ENCODE measurements at regions not wholly inside any gene's neighbourhood (a gene's known extent, or its start where the extent isn't known, plus 50 kb on each side); places are given as distances from the start of the nearest gene placed in this dataset.

GRCh38 chr18:1370552-1370951 is 465.9 kb downstream of the ADCYAP1 start:
- TF ChIP-seq EZH2 (optimal IDR thresholded peaks at IDR 0.05; ENCODE audit: low read depth, low read length) (no peak), EZH2phosphoT487 (IDR thresholded peaks at IDR 0.05; ENCODE audit: low read length) (no peak), CTCF (IDR thresholded peaks at IDR 0.05; ENCODE audit: low read length) (no peak)
